ENCODE measurements at regions not wholly inside any gene's neighbourhood (a gene's known extent, or its start where the extent isn't known, plus 50 kb on each side); places are given as distances from the start of the nearest gene placed in this dataset.

DNA sequence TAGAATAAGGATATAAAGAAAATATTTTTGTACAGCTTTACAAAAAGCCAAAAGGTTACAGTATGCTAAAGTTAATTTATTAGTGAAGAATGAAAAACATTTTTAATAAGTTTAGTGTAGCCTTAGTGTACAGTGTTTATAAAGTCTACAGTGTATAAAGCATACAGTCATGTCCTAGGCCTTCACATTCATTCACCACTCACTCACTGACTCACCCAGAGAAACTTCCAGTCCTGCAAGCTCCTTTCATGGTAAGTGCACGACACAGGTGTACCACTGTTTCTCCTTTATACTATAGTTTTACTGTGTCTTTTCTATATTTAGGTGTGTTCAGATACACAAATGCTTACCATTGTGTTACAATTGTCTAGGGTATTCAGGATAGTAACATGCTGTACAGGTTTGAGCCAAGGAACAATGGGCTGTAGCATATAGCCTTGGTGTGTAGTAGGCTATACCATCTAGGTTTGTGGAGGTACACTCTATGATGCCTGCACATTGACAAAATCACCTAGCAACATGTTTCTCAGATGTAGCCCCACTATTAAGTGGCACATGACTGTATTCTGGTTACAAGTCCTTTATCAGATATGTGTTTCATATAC lies 197.1 kb upstream of the KBTBD8 start:
- peak; percentile 9 for FAIRE-seq
- no peak for TF ChIP-seq POLR2A (IDR thresholded peaks at IDR 0.05; ENCODE audit: low read depth, low read length)
- TF ChIP-seq TAF1 (IDR thresholded peaks at IDR 0.05; ENCODE audit: borderline replicate concordance, low read depth, low read length) = no peak
- no peak for TF ChIP-seq POLR2AphosphoS5 (IDR thresholded peaks at IDR 0.05; ENCODE audit: low read depth, low read length)
- DNase-seq (ENCODE audit: insufficient read length) = no peak

- TF ChIP-seq POLR2AphosphoS5 (IDR thresholded peaks at IDR 0.05; ENCODE audit: low read depth, low read length) (no peak), TAF1 (IDR thresholded peaks at IDR 0.05; ENCODE audit: borderline replicate concordance, low read depth, low read length) (no peak), POLR2A (IDR thresholded peaks at IDR 0.05; ENCODE audit: low read depth, low read length) (no peak)
- FAIRE-seq (no peak), DNase-seq (ENCODE audit: insufficient read length) (no peak)
Measured at GRCh38 chr3:66803206-66803605, 194.9 kb upstream of the KBTBD8 start.

- no peak for FAIRE-seq
- DNase-seq (ENCODE audit: insufficient read length) = no peak
- TF ChIP-seq TAF1 (IDR thresholded peaks at IDR 0.05; ENCODE audit: borderline replicate concordance, low read depth, low read length) (no peak), POLR2AphosphoS5 (IDR thresholded peaks at IDR 0.05; ENCODE audit: low read depth, low read length) (no peak), POLR2A (IDR thresholded peaks at IDR 0.05; ENCODE audit: low read depth, low read length) (no peak)
Measured at GRCh38 chr3:66803721-66804695, 194.1 kb upstream of the KBTBD8 start.

DNA sequence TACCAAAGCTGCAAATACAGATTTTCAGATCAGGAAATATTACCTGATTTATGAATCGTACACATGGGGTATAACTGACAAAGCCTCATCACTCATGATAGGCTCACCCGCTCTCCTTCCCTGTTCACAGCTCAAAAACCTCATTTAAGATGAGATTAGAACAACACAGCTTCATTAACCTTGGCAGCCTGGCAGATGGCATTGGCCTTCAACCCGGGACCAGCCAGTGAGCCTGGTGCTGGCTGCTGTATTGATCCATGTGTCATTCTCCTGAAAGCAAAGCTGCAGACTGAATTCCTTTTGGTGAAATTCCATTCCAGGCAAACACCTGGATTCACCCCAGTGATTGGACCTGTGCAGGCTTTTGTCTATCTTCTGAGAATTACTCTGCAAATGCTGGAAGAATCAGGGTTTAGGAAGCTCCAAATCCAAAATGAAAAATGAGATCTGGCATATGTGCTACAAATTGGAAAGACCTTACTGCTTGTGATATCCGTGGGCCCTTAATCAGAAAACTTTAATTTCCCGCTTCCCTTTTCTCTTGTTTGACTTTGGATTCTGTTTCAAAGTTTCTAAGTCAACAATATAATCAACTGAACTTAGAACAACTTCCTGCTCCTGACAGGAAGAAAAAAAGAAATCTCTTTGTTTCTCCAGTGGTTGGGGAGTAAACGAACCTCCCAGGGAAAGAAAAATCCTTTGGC lies 189.1 kb upstream of the KBTBD8 start:
- TF ChIP-seq POLR2A (IDR thresholded peaks at IDR 0.05; ENCODE audit: low read depth, low read length) (no peak), TAF1 (IDR thresholded peaks at IDR 0.05; ENCODE audit: borderline replicate concordance, low read depth, low read length) (no peak), POLR2AphosphoS5 (IDR thresholded peaks at IDR 0.05; ENCODE audit: low read depth, low read length) (no peak)
- DNase-seq (ENCODE audit: insufficient read length) = no peak
- no peak for FAIRE-seq

- TF ChIP-seq POLR2A (IDR thresholded peaks at IDR 0.05; ENCODE audit: low read depth, low read length) (no peak), TAF1 (IDR thresholded peaks at IDR 0.05; ENCODE audit: borderline replicate concordance, low read depth, low read length) (no peak), POLR2AphosphoS5 (IDR thresholded peaks at IDR 0.05; ENCODE audit: low read depth, low read length) (no peak)
- no peak for DNase-seq (ENCODE audit: insufficient read length)
- no peak for FAIRE-seq
Measured at GRCh38 chr3:66809595-66809958, 188.5 kb upstream of the KBTBD8 start.

GRCh38 chr3:66812136-66812535 lies 186.0 kb upstream of the KBTBD8 start:
- DNase-seq (ENCODE audit: insufficient read length) (no peak), FAIRE-seq (no peak)
- no peak for TF ChIP-seq TAF1 (IDR thresholded peaks at IDR 0.05; ENCODE audit: borderline replicate concordance, low read depth, low read length)
- TF ChIP-seq POLR2AphosphoS5 (IDR thresholded peaks at IDR 0.05; ENCODE audit: low read depth, low read length) = no peak
- TF ChIP-seq POLR2A (IDR thresholded peaks at IDR 0.05; ENCODE audit: low read depth, low read length) = no peak

DNA sequence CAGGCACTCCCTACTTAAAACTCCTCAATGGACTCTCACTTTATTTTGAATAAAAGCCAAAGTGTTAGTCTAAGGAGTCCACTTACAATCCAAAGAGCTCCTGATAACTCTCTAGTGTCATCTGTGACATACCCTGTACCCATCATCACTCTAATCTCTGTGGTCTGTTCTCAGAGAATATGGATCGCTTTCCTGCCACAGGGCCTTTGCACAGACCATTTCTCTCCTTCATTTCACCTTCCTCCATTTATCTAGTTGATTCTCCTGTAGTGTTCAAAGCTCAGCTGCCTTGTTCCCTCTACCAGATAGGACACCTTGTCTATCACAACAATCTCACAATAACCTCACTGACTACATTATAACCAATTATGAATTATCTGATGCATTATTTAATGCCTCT lies 185.4 kb upstream of the KBTBD8 start:
- FAIRE-seq (no peak), DNase-seq (ENCODE audit: insufficient read length) (no peak)
- TF ChIP-seq POLR2A (IDR thresholded peaks at IDR 0.05; ENCODE audit: low read depth, low read length) (no peak), POLR2AphosphoS5 (IDR thresholded peaks at IDR 0.05; ENCODE audit: low read depth, low read length) (no peak), TAF1 (IDR thresholded peaks at IDR 0.05; ENCODE audit: borderline replicate concordance, low read depth, low read length) (no peak)

DNA sequence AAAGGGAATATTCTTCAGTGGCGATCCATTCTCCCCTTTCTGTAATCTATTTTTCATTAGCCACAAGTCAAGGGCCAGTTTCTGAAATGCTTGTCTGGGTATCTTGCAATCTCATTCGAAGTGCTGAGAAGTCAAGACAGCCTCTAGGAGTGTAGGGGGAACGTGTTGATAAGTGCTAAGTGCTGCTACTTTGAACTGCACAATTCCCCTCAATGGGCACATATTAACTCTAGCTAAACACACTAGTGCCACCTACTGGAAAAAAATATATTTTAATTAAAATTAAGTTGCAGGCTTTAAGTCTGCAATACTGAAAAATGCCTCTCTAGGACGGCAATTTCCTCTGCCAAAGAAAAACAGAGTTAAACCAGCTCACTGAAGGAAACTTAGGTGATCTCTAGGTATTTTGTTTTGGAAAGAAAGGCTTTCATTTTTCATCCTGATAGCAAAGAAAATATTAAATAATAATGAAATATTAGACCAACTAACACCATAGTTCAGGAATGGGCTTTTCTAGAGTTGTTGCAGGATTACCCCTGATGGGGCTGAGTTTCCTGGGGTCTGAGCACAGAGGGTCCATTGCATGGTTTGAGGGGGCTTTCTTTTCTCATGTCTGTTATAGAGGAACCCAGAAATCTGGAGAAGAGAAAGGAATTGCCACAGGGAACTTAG lies 181.9 kb upstream of the KBTBD8 start:
- TF ChIP-seq POLR2A (IDR thresholded peaks at IDR 0.05; ENCODE audit: low read depth, low read length) (no peak), POLR2AphosphoS5 (IDR thresholded peaks at IDR 0.05; ENCODE audit: low read depth, low read length) (no peak), TAF1 (IDR thresholded peaks at IDR 0.05; ENCODE audit: borderline replicate concordance, low read depth, low read length) (no peak)

DNA sequence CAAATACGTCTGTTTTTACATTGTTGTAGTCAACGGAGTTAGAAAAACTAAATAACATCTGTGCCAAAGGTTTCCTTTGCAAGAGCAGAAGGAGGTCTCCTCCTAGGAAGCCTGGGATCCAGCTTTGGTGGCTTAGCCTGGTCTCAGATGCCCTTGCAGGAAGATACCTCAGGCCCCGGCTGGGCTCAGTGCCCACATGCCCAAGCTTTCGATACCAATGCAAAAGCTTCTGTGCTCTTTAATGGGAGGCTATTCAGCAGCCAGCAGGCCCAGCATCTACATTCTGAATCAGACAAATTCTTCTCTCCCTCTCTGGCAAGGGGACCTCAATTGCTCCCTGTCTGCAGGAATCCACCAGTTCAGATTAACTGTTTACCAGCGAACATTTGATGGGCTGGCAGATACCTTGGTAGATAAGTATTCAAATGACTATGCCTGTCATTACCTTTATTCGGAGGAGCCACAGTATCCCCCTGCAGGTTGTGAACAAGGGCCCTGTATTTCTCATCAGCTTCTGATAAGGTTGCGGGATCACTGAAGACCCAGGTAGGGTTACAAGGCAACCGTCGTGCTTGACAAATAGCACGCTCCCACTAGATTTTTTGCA lies 180.1 kb upstream of the KBTBD8 start:
- FAIRE-seq (no peak), DNase-seq (ENCODE audit: insufficient read length) (no peak)
- no peak for TF ChIP-seq POLR2AphosphoS5 (IDR thresholded peaks at IDR 0.05; ENCODE audit: low read depth, low read length)
- no peak for TF ChIP-seq POLR2A (IDR thresholded peaks at IDR 0.05; ENCODE audit: low read depth, low read length)
- TF ChIP-seq TAF1 (IDR thresholded peaks at IDR 0.05; ENCODE audit: borderline replicate concordance, low read depth, low read length) = no peak

More for the DNA sequence above, 181.9 kb upstream of the KBTBD8 start:
- FAIRE-seq = peak; percentile 62
- DNase-seq (ENCODE audit: insufficient read length) = no peak

GRCh38 chr3:66819993-66820501 lies 178.1 kb upstream of the KBTBD8 start:
- FAIRE-seq (no peak), DNase-seq (ENCODE audit: insufficient read length) (no peak)
- no peak for TF ChIP-seq POLR2A (IDR thresholded peaks at IDR 0.05; ENCODE audit: low read depth, low read length)

Data from GM12892 (cell line).